Activated naive CD8-positive, alpha-beta T cell (primary cell): ENCODE measurements at regions not wholly inside any gene's neighbourhood (a gene's known extent, or its start where the extent isn't known, plus 50 kb on each side); places are given as distances from the start of the nearest gene placed in this dataset.
A peak's percentile ranks its signal among the peaks of the same experiment; 100 is the strongest.

Experiments used
- H3K27ac Mint-ChIP-seq: one replicate; pipeline ENCODE4 v1.8.0; 2021; ENCODE audit warnings: mixed read lengths
- H3K27me3 Mint-ChIP-seq: one replicate; pipeline ENCODE4 v1.8.0; 2021; ENCODE audit warnings: mixed read lengths
- H3K36me3 Mint-ChIP-seq: one replicate; pipeline ENCODE4 v1.8.0; 2021; ENCODE audit warnings: mixed read lengths
- H3K4me1 Mint-ChIP-seq: one replicate; pipeline ENCODE4 v1.8.0; 2021; ENCODE audit warnings: low read depth, mixed read lengths
- H3K4me3 Mint-ChIP-seq: one replicate; pipeline ENCODE4 v1.8.0; 2021; ENCODE audit warnings: mild to moderate bottlenecking, mixed read lengths
- H3K9me3 Mint-ChIP-seq: one replicate; pipeline ENCODE4 v1.8.0; 2021; ENCODE audit warnings: low read depth, mixed read lengths

DNA sequence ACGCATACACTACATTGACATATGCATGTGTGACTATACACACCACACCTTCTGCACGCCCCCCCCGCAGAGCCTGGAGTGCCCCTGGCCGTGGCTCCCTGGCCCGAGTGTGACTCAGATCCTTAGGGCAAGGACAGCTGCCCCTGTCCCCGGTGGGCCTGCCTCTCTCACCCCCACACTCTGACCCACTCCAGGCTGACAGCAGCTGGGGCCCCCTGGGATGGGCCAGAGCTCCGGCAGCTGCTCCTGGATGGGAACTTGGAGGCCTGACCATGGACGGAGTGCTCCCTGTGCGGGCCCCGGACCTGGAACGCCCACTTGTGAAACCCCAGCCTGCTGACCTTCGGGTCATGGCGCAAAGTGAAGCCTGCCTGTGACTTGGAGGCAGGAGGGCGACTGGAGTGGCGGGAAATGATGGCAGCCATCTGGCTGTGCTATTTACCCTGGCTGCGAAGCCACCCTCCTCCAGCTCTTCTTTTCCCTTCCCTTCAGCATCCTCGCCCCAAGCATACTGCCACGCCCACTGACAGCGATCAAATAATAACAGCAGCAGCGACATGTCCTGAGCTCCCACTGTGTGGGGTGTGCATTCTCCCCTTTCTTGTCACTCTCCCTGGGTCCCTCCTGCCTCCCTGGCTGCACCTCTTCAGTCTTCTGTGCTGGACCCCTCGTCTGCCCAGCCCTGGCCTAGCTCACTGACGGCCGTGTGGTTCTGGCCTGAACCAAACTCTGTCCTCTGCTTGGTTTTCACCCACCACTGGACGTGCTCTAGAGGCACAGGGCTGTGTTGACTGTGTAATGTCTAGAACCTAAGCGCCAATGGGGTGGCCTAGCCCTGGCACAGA is 90.7 kb upstream of the MEF2A start:
- H3K9me3 Mint-ChIP-seq, result no peaks in the 10 kb centered on the region
- no peaks in the 10 kb centered on the region for H3K27me3 Mint-ChIP-seq
- no peaks in the 10 kb centered on the region for H3K36me3 Mint-ChIP-seq
- peaks cover 54% of the 10 kb centered on the region for H3K4me1 Mint-ChIP-seq
- peak overlapping the region; percentile 46 for H3K27ac Mint-ChIP-seq
- no peak overlapping the region for H3K4me3 Mint-ChIP-seq

DNA sequence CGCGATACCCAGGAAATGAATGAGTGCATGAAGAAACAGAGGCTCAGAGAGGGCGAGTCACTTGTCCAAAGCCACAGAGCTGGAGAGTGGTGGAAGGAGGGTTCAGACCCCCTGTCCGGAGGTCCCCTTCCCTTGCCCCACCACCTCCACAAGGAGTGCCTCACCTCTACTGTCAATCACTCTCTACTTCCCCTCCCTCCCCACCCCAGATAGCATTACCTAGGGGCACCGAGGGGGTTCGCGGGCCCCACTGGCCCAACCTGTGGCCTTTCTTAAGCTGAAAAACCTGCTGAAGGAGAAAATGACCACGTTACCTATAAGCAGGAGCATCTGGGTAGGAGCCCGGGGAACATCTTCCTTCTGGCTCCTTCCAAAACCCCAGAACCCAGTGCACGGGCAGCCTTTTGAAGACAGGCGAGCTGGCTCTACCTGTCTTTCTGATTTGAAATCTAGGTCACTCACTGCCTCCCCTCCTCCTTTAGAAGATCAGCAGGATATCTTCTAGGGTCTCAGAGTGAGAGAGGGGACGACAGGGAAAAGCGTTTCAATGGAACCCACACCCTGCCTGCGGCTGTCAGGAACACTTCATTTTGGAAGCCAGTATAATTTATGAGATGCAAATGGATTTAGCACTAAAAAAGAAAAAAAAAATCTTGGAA is 89.9 kb upstream of the MEF2A start:
- H3K9me3 Mint-ChIP-seq, result no peaks in the 10 kb centered on the region
- no peaks in the 10 kb centered on the region for H3K27me3 Mint-ChIP-seq
- H3K36me3 Mint-ChIP-seq, result no peaks in the 10 kb centered on the region
- no peak overlapping the region for H3K27ac Mint-ChIP-seq
- peaks cover 54% of the 10 kb centered on the region for H3K4me1 Mint-ChIP-seq
- H3K4me3 Mint-ChIP-seq, result no peak overlapping the region

DNA sequence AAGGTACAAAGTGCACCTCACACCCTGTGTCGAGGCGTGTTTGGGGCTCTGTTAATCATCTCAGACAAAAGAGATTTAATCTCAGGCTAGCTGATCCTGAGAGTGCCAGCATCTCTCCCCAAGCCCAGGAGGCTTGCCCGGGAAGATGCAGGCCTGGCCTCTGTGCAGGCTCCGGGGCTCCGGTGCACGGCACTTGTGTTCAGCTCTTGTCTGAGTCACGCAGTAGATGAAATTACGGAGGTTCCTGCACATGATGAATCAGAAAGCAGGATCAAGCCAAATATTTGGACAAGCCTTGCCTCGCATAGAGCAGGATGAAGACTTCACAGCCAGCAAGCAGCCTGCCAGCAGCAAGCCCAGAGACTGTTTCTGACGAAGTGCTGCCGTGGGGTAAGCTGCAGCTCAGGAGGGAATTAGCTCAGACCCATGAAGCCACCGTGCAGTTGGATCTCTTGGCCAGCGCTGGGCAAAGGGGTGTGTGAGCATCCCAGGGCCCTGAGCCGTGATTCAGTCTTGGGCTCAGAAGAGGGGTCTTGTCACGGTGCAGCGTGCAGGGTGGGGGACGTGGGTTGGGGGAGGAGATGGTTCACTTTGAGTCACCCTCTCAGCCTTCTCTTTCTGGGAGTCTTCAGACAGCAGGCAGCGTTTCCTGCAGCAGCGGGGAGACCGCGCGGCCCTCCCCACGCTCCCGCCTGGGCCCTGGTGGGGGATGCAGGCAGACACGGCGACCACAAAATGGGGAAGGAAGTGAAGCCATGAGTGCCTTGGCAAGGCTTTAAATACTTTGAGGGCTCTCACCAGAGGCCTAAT is 89.2 kb upstream of the MEF2A start:
- Mint-ChIP-seq H3K9me3 (no peaks in the 10 kb centered on the region), H3K27ac (peak overlapping the region; percentile 22), H3K27me3 (no peaks in the 10 kb centered on the region), H3K4me1 (peaks cover 54% of the 10 kb centered on the region), H3K4me3 (peak overlapping the region; percentile 13), H3K36me3 (no peaks in the 10 kb centered on the region)

DNA sequence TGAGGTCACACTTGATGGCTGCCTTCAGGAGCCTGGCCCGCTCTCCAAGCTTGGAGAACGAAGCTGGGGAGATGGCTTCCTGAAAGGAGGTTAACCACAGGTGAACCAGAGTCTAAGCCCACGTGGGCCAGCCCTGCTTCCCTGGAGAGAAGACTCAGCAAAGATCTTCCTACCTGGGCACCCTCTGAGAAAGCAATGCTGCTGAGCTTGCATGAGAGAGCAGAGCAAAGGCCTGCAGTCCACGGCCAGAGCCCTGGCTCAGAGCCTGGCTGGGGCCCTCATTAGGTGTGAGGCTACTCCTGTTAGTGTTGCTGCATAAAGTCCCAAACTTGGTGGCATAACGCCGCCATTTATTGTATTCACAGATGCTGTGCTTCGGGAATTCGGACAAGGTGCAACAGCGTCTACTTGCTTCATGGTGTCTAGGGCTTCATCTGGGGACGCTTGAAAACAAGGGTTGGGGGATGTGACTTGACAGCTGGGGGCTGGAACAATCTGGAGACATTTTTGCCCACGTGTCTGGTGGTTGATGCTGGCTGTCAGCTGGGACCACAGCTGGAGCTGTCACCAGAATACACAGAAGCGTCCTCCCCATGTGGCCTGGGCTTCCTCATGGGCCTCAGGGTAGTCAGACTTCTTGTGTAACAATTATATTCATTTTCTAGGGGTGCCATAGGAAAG is 87.9 kb upstream of the MEF2A start:
- no peaks in the 10 kb centered on the region for H3K36me3 Mint-ChIP-seq
- H3K27ac Mint-ChIP-seq, result no peak overlapping the region
- peak overlapping the region; percentile 30 for H3K4me3 Mint-ChIP-seq
- no peaks in the 10 kb centered on the region for H3K9me3 Mint-ChIP-seq
- H3K4me1 Mint-ChIP-seq, result peaks cover 51% of the 10 kb centered on the region
- H3K27me3 Mint-ChIP-seq, result no peaks in the 10 kb centered on the region

GRCh38 chr15:99478977-99479376 is 86.8 kb upstream of the MEF2A start:
- H3K9me3 Mint-ChIP-seq, result no peaks in the 10 kb centered on the region

GRCh38 chr15:99480016-99480810 is 85.6 kb upstream of the MEF2A start:
- Mint-ChIP-seq H3K4me3 (no peak overlapping the region), H3K27me3 (no peaks in the 10 kb centered on the region), H3K27ac (no peak overlapping the region), H3K36me3 (no peaks in the 10 kb centered on the region), H3K4me1 (peaks cover 40% of the 10 kb centered on the region), H3K9me3 (no peaks in the 10 kb centered on the region)

More at GRCh38 chr15:99478977-99479376, 86.8 kb upstream of the MEF2A start:
- Mint-ChIP-seq H3K4me3 (no peak overlapping the region), H3K4me1 (peaks cover 44% of the 10 kb centered on the region), H3K27ac (no peak overlapping the region), H3K27me3 (no peaks in the 10 kb centered on the region), H3K36me3 (no peaks in the 10 kb centered on the region)

GRCh38 chr15:99481113-99481950 is 84.5 kb upstream of the MEF2A start:
- H3K36me3 Mint-ChIP-seq, result no peaks in the 10 kb centered on the region
- H3K27ac Mint-ChIP-seq, result no peak overlapping the region
- no peaks in the 10 kb centered on the region for H3K9me3 Mint-ChIP-seq
- H3K27me3 Mint-ChIP-seq, result no peaks in the 10 kb centered on the region
- no peak overlapping the region for H3K4me3 Mint-ChIP-seq
- H3K4me1 Mint-ChIP-seq, result peaks cover 42% of the 10 kb centered on the region

- H3K9me3 Mint-ChIP-seq, result no peaks in the 10 kb centered on the region
These were observed 83.9 kb upstream of the MEF2A start for GRCh38 chr15:99481951-99482230.

GRCh38 chr15:99482993-99483392 is 82.8 kb upstream of the MEF2A start:
- H3K4me1 Mint-ChIP-seq, result peaks cover 35% of the 10 kb centered on the region
- no peaks in the 10 kb centered on the region for H3K9me3 Mint-ChIP-seq
- no peak overlapping the region for H3K27ac Mint-ChIP-seq
- no peaks in the 10 kb centered on the region for H3K36me3 Mint-ChIP-seq
- no peak overlapping the region for H3K4me3 Mint-ChIP-seq
- H3K27me3 Mint-ChIP-seq, result no peaks in the 10 kb centered on the region

More at GRCh38 chr15:99481951-99482230, 83.9 kb upstream of the MEF2A start:
- Mint-ChIP-seq H3K27ac (no peak overlapping the region), H3K4me1 (peaks cover 40% of the 10 kb centered on the region), H3K4me3 (no peak overlapping the region), H3K36me3 (no peaks in the 10 kb centered on the region), H3K27me3 (no peaks in the 10 kb centered on the region)

GRCh38 chr15:99485153-99485961 is 80.4 kb upstream of the MEF2A start:
- H3K27ac Mint-ChIP-seq, result peak overlapping the region; percentile 81

DNA sequence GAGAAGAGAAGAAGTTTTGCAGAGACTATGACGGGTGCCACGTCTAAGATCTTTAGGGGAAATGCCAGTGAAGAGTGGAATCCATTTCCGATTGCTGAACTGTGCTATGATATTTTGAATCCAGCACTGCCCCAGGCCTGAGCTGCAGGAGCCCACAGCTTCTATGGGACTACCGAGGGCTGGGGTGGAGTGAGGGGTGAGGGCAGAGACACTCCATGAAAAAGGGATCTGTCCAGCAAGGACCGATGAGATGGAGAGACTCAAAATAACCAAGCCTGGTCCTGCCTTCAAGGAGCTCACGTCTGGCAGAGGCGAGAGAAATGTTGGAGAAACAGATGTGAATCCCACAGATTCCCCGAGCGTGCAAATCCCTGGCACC is 79.8 kb upstream of the MEF2A start:
- H3K27ac Mint-ChIP-seq, result peak overlapping the region; percentile 81
- H3K4me3 Mint-ChIP-seq, result peak overlapping the region; percentile 86
- H3K4me1 Mint-ChIP-seq, result peaks cover 30% of the 10 kb centered on the region
- no peaks in the 10 kb centered on the region for H3K27me3 Mint-ChIP-seq
- H3K36me3 Mint-ChIP-seq, result no peaks in the 10 kb centered on the region
- no peaks in the 10 kb centered on the region for H3K9me3 Mint-ChIP-seq

More at GRCh38 chr15:99485153-99485961, 80.4 kb upstream of the MEF2A start:
- Mint-ChIP-seq H3K4me1 (peaks cover 30% of the 10 kb centered on the region), H3K4me3 (peak overlapping the region; percentile 86), H3K36me3 (no peaks in the 10 kb centered on the region), H3K27me3 (no peaks in the 10 kb centered on the region), H3K9me3 (no peaks in the 10 kb centered on the region)

DNA sequence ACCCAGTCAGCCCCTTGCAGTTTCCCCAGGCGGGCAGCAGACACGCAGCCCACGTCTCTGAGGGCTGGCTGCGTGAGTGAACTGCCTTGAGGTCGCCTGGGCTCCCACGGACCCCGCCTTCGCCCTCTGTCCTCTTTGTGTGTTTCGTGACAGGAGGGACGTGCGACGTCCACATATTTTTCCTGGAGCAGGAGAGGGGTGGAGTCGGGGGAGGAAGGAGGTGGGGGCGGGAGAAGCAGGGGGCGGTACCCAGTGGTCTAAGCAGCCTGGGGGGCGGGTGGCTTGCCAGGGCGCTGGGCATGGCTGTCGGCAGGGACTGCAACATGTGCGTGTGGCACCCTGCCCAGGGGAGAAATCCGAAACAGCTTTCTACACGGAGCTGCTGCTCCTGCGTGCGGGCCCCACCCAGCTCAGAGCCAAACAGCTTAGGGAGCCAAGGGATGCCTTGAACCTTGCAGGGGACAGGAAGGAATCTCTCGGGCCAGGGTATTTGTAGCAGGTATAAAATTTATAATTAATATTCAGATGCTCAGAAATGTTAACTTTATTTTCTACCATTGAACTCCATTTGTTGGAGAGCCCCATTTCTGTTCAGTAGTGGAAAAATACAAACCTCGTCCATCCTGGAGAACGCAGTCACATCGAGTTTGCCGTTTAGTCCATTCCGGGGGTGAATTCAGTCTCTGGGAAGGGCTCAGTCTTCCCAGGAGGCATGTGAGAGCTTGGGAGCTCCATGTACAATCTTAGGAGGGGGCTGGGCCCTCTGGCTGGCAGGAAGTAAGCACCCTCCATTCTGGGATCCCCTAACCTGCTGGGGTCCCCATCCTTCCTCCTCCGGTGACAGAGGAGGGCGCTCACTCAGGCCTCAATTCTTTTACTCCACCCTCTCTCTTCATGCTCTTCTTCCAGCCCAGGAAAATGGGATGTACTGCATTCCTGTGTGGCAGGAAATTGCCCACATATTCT is 79.1 kb upstream of the MEF2A start:
- Mint-ChIP-seq H3K27ac (no peak overlapping the region), H3K27me3 (no peaks in the 10 kb centered on the region), H3K4me1 (peaks cover 30% of the 10 kb centered on the region), H3K9me3 (no peaks in the 10 kb centered on the region), H3K36me3 (no peaks in the 10 kb centered on the region), H3K4me3 (peak overlapping the region; percentile 86)
